ENCODE measurements at regions not wholly inside any gene's neighbourhood (a gene's known extent, or its start where the extent isn't known, plus 50 kb on each side); places are given as distances from the start of the nearest gene placed in this dataset.

GRCh38 chr5:53331463-53331862, 149.0 kb upstream of the FST start:
- DNase-seq (ENCODE audit: low spot score): no peak

- no peak for DNase-seq (ENCODE audit: low spot score)
Measured at GRCh38 chr5:53333160-53333559, 147.3 kb upstream of the FST start.

- no peak for DNase-seq (ENCODE audit: low spot score)
Measured at GRCh38 chr5:53334431-53334941, 145.9 kb upstream of the FST start.

- no peak for DNase-seq (ENCODE audit: low spot score)
Measured at GRCh38 chr5:53335115-53335514, 145.3 kb upstream of the FST start.

- no peak for DNase-seq (ENCODE audit: low spot score)
Measured at GRCh38 chr5:53337827-53338226, 142.6 kb upstream of the FST start.

GRCh38 chr5:53338971-53339370, 141.5 kb upstream of the FST start:
- no peak for DNase-seq (ENCODE audit: low spot score)

GRCh38 chr5:53339962-53340540, 140.4 kb upstream of the FST start:
- DNase-seq (ENCODE audit: low spot score): no peak

GRCh38 chr5:53340956-53341750, 139.3 kb upstream of the FST start:
- DNase-seq (ENCODE audit: low spot score): no peak

- no peak for DNase-seq (ENCODE audit: low spot score)
Measured at GRCh38 chr5:53342236-53342635, 138.2 kb upstream of the FST start.

- no peak for DNase-seq (ENCODE audit: low spot score)
Measured at GRCh38 chr5:53343187-53343586, 137.2 kb upstream of the FST start.

- peak; percentile 3 for DNase-seq (ENCODE audit: low spot score)
Measured at GRCh38 chr5:53350368-53350767, 130.1 kb upstream of the FST start.

GRCh38 chr5:53350991-53351770, 129.2 kb upstream of the FST start:
- no peak for DNase-seq (ENCODE audit: low spot score)

GRCh38 chr5:53355316-53355715, 125.1 kb upstream of the FST start:
- DNase-seq (ENCODE audit: low spot score): no peak

- DNase-seq (ENCODE audit: low spot score): no peak
Measured at GRCh38 chr5:53355931-53356330, 124.5 kb upstream of the FST start.

- no peak for DNase-seq (ENCODE audit: low spot score)
Measured at GRCh38 chr5:53357439-53357838, 123.0 kb upstream of the FST start.

- DNase-seq (ENCODE audit: low spot score): no peak
Measured at GRCh38 chr5:53358794-53359193, 121.6 kb upstream of the FST start.

- DNase-seq (ENCODE audit: low spot score): no peak
Measured at GRCh38 chr5:53359916-53360517, 120.4 kb upstream of the FST start.

- no peak for DNase-seq (ENCODE audit: low spot score)
Measured at GRCh38 chr5:53360811-53361210, 119.6 kb upstream of the FST start.

GRCh38 chr5:53361708-53362107, 118.7 kb upstream of the FST start:
- DNase-seq (ENCODE audit: low spot score): no peak

GRCh38 chr5:53362521-53362941, 117.9 kb upstream of the FST start:
- DNase-seq (ENCODE audit: low spot score): no peak

- DNase-seq (ENCODE audit: low spot score): no peak
Measured at GRCh38 chr5:53364061-53364460, 116.4 kb upstream of the FST start.

- no peak for DNase-seq (ENCODE audit: low spot score)
Measured at GRCh38 chr5:53366245-53366644, 114.2 kb upstream of the FST start.
